ENCODE measurements at regions not wholly inside any gene's neighbourhood (a gene's known extent, or its start where the extent isn't known, plus 50 kb on each side); places are given as distances from the start of the nearest gene placed in this dataset.

DNA sequence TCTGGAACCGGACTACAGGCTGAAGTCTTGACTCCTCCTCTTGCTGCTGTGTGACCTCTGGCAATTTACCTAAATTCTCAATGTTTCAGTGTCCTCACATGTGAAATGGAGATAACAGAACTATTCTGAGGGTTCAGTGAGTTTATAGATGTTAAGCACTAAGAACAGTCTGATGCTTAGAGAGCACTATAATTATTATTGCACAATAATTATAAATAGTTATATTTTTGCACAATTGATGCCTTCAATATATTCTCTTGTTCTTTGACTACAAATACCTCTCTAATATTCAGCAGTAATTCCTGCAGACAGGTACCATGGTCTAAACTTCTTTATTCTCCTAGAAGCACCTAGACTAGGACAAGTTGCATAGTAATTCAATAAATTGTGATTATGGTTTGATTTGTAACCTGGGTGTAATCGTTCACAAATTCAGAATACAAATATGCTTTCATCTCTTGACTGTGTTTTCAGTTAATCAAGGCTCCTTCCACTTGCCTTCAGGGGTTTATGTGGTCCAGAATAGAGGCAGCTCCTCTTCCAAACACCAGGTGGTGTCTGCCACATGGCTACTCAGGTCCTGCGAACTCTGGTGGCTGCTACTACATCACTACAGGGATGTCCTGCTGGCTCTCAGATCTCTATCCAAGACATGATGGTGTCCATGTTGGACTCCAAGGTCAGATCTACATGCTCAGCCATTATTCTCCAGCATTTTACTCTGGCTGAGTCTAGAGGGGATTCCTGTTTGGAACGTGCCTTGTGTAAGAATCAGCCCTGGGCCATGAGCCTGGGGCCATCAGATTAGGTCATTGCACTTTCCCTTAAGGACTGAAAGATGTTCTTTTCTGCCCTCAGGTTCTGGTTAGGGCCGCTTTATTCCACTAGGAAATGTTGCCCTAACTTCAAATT lies 103.4 kb downstream of the QRFPR start:
- DNase-seq, result no peak

DNA sequence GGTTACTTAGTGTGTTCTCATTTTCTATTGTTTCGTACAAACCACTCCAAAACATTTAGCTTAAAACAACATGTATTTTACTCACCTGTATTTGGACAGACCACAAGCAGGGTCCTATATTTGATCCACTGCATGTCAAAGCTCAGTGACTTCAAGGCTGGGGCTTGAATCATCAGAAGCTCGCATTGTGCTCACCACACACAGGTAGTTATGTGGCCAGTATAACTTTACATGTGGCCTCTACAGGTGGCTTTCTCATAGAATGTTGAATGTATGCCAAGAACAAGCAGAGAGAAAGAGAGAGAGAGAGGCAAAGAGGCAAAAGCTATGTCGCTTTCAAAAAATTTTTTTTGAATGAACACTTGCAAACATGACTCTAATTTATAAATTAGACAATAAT lies 107.6 kb downstream of the QRFPR start:
- no peak for DNase-seq

DNA sequence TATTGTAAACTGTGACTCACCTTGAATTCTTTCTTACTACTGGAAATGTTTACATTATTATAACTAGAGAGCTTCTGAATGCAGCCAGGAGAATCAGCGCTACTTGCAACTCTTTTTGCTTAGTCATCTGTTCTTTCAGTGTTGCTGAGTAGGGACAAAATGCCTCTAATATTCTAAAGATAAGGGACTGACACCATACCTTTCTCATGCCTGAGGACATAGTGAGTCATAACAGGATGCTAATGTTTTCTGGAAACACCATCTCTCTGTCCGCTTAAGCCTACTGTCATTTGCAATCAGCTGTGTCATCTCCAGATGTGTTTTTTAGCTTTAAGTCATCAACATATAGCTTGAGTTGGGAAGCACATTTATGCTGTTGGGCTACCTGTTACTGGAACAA lies 108.3 kb downstream of the QRFPR start:
- DNase-seq, result no peak

DNA sequence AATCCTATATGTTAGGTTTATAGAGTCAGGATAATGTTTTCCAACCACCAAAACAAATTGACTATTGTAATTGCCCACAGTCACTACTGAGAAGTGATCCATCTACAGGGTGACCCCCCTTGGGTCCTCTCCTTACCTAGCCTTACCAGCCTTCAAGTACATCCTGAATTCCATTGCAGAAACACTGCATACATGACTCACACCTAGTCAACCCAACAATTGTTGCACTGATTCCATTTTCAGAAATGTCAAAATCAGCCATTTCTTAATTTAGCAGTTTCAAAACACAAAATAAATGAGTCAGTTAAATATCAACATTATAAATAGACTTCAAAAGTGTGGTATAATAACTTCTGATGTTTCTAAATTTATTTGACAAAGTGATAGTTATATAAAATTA lies 106.3 kb upstream of the TNIP3 start:
- DNase-seq, result no peak

DNA sequence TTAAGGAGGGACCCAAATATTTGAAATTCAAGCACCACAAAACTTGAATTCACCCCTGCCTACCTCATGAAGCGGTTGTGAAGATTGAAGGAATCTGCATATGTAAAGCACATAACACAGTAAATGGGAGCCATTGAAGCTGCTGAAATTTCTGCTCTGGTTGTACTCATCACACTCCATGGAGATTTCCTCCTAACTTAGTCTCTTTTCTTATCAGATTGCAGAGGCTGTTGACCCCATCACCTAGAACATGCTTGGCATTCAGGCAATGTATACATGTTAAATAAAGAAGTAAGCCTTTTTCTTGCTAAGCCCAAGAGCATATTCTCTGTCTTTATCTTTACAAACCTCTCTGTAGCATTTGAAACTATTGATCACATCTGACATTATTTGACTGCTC lies 104.9 kb upstream of the TNIP3 start:
- DNase-seq, result no peak

DNA sequence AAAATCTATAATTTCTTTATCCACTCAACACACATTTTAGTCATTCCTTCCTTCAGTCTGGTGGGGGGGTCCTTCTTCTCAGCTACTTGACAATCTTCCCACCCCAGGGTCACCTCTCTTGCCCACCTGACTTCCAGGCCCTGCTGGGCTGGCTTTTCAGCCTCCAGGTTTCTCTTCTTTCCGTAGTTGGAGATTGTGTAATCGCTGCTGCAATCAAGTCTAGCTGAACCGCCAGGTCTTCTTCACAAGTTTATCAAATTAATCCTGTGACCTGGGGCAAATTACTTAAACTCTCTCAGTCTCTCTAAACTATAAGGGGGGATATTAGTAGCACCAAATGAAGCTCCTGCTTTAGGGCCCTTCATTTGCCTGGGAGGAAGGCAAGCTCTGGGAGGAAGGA lies 102.9 kb upstream of the TNIP3 start:
- DNase-seq, result no peak

DNA sequence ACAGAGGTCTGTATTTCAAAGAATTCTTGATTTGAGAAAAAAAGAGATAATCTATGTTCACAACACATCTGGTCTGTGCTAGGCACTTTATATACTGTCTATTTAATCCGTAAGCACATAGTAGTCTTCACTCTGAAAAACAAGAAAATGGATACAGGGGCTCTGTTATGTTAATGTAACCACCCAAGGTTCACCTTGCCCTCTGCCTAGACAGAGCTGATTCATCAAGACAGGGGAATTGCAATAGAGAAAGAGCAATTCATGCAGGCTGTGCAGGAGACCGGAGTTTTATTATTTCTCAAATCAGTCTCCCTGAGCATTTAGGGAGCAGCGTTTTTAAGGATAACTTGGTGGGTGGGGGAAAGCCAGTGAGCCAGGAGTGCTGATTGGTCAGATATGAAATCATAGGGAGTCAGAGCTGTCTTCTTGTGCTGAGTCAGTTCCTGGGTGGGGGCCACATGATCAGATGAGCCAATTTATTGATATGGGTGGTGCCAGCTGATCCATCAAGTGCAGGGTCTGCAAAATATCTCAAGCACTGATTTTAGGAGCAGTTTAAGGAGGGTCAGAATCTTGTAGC lies 92.9 kb upstream of the TNIP3 start:
- no peak for DNase-seq

DNA sequence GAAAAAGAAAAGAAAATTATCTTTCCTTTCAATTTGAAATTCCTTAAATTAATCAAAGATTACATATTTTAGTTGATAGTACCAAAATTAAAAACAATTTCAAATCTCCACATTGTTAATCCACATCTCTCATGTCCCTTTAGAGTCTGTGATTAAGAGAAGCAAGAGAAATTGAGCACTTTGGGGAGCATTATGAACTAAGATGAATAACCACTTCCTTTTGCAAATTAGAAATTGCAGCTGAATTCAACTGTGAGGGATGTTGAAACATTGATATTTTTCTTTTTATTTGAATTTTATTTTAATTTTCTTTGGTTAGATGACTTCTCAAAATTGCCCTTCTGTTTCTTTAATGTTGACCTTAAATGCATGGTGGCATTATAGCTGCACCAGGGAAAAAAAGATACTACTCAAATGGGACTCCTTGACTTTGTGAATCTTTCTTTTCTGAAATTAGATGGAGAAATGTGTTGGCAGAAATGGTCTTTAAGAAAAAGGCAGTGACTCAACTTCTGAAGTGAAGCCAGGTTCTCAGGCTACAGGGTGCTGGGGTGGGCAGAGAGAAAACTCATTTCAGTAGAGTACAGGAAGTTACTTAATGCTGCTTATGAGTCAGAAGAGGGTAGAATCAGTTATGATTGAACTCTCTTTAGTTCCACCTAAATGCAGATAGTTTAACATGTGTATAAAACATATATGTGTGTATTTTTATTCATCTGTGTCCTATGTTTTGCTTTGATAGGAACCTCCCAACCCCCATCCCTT lies 92.0 kb upstream of the TNIP3 start:
- DNase-seq, result no peak

DNA sequence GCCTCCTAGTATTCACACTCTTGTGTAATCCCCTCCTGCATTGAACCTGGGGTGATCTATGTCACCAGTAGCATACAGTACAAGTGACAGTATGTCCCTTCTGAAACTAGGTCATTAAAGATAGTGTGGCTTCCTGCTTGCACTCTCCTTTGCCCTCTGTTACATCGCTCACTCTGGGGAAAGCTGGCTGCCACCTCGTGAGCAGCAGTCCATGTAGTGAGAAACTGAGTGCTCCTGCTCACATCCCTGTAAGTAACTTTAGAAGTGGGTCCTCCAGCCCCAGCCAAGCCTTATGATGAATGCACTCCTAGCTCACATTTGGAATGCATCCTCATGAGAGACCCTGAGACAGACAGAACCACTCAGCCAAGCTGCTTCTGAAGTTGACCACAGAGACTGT lies 89.8 kb upstream of the TNIP3 start:
- DNase-seq, result no peak

DNA sequence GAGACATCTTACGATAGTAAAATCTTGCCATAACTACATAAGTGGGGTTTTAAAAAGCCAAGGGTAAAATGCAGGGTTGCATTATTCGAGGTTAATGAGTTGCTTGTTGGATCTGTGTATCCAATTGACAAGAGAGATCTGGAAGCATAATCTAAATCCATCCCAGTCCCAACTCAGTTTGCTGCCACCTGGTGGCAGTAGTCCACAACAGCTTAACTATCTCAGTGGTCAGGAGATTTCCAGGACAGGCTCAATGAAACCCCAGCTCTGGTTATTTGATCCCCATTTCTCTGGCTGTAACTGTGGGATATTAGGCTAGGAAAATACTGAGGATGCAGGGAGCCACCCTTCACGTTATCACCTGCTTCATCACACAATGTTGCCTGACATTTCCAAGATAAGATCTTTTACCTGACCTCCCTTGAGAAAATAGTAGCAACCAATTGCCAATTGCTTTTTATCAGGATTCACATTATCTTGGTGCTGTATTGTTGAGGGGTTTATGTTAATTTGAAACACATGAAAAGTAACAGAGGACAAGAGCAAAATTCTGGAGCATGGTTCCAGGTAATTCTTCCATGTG lies 88.2 kb upstream of the TNIP3 start:
- peak; percentile 0 for DNase-seq

DNA sequence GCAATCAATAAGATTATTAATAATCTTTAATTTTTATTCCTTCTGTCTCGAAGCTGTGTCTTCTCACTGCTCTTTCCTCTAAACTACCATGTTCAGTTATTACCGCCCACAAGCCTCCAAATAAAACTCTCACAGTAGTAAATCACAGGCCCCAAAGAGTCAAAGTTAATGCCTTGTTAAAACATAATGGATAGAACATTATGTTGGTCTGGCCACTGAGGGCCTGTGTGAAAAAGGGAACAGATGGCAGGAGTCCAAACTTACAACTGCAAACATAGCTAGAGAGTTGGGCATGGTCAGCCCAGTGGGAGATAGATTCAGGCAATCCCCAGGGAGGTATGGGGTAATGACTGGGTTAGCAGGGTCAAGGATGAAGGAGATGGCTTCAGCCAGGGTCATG lies 84.6 kb upstream of the TNIP3 start:
- DNase-seq, result no peak

DNA sequence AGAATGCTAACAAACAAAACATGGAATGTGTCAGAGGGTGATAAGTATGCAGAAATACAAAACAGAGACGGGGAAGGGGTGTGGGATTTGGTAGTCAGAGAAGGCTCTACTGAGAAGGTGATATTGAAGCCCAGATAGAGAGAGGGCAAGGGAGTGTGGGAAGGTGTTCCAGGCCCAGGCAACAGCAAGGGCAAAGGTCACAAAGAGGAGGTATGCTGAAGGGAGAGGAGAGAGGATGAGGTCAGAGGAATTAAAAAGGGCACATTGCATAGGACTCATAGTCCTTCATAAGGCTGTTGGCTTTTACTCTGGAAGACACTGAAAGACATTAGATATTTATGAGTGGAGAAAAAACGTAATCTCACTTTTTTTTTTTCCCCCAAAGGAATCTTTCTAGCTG lies 82.6 kb upstream of the TNIP3 start:
- no peak for DNase-seq

DNA sequence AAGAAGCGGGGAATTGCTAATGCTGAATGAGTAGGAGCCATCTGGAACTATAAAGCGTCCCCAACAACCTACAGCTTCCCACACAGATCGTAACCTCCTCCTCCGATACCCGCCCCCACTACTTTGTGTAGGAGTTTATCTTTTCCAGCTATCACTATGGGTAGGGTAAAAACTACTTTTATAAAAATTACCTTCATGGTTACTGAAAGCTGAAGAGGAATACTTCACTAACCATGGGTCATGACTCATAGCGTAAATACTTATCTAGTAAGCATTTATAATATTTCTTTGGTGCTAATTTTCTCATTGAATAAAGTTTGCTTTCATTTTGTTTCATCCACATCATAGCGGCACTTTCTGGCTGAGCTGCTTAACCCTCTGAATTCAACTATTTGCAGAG lies 79.4 kb upstream of the TNIP3 start:
- no peak for DNase-seq

DNA sequence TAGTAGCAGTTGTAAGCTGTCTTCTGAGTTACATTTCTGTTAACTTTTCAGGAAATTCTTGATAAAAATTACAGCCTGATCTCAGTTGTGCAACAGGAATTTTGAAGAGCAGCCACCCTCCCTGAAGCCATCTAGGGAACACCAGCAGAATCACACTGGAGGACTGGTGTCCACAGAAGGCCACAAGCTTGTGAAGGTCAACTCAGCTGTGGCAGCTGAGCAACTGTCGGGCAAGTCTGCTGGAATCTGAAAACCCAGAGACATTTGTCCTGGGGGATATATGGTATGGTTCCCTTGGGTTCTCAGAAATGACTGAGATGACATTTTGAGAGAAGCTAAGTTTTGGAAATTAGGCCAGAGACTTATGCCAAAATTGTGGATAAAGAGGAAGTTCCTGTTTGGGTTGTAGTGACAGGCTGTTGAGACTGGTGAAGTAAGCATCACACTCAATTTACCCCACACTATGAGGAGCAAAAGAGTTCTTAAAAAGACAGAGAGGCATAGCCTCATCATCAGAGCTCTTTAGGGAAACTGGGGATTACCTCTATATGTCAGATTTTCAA lies 78.1 kb upstream of the TNIP3 start:
- DNase-seq, result no peak

DNA sequence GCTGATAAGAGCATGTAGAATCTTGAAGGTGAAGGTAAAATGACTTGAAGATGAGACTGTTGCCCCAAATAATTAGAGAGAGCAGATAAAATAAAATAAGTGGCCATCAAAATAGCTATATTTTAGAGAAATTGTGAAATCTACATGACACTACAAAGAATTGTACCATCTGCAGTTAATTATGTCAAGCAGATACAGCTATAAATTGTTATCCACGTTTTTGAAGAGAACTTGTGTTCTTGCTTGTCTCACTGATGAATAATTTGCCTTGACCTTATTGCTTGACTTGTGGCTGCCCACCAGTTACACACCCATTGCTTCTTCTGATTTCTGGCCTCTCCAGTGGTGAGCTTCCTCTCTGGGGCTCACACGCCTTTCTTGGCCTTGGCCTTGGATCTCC lies 75.8 kb upstream of the TNIP3 start:
- no peak for DNase-seq

DNA sequence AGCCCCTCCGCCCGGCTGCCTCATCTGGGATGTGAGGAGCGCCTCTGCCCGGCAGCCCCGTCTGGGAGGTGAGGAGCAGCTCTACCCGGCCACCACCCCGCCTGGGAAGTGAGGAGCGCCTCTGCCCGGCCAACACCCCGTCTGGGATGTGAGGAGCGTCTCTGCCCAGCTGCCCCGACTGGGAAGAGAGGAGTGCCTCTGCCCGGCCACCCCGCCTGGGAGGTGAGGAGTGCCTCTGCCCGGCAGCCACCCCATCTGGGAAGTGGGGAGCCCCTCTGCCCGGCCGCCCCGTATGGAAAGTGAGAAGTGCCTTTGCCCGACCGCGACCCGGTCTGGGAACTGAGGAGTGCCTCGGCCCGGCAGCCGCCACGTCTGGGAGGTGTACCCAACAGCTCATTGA lies 74.3 kb upstream of the TNIP3 start:
- no peak for DNase-seq

DNA sequence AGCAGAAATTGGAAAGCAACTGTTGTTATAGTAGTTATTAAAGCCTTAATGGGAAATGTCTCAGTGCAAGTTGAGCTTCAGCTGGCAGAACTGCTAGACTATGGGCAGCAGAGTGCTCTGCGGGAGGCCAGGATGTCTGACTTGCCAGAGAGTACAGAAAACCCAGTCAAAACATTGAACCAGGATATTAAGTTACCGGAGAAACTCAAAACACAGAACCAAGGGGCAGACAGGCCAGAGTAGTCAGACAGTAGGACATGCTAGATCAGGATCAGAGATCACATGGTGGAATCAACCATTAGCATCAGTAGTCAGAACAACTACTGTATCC lies 72.9 kb upstream of the TNIP3 start:
- no peak for DNase-seq

DNA sequence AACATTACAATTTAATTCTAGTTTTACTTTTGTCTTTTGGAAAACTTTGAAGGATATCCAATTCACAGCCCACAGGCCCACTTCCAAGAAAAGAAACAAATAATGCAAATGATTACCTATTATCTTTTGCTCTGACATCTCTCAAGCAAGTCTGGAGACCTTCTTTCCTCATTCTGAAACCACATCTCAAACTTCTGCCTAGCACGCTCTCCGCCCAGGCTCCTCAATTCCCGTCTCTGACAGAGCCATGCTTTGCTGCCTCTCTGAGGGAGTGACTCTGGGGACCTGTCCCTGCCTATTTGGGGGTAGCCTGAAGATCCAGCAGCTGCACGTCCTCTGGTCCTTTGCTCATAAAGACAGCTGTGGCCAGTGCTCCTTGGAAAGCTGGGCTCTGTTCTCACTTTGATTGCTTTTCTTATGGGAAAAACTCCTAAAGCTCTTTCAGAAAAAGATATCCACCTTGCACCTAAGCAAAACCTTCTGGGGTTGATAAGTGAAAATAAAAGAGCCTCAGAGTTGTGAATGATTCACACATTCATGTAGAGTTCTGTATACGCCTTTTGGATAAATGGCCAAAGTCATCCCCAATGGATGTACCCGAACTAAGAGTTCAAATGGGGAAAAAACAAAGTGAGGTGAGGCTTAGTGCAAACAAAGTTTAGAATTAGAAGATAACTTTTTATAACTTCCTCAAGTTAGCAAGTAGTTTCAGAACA lies 72.4 kb upstream of the TNIP3 start:
- no peak for DNase-seq

DNA sequence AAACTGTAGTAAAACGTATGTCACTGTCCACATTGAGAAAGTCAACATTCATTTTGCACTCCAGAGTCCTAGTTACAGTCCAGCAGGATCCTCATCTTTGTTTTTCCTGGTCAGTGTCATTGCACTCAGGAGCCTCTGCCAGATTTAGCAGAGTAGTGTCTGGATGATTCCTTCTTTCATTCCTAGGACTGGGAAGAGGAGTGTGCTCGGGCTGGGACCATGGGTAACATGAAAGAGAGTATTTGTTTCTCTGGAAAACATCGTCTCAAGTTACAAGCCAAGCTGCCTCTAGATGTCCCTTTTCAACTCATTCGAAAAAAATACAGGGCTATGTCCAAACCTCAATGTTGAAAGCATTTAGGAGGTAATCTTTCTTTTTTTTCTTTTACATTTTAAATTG lies 69.9 kb upstream of the TNIP3 start:
- no peak for DNase-seq

DNA sequence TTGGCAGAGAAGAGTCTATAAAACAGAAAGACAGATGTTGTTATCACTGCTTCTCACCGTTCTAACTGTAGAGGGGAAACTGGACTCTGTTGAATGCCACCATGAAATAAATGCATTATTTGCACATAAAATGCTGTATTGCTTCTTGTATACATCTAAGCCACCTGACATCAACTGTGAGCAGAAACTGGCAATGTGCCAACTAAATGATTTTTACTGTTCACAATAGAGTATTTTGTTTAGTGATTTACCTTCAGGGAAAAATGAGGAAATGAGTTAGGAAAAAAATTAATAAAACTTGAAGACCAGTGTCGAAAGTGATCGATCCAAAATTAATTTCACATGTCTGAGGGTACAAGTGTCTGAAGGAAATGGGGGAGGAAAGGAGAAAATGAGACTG lies 65.9 kb upstream of the TNIP3 start:
- no peak for DNase-seq

DNA sequence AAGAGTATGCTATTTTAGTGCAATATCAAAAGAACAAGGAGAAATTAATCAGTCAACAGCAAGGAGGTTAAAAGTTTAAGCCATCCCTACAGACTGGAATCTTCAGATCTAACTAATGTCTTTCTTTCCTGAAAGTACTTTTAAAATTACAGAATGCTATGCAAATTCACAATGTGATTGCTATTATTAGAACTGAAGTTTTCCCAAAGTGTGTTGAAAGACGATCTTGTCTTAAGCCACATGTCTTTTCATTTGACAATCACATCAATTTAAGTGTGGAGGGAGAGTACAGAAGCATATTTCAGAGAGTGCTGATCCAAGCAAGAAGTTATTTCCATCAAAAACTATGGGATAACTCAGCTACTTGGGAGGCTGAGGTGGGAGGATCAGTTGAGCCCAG lies 64.7 kb upstream of the TNIP3 start:
- DNase-seq, result no peak

DNA sequence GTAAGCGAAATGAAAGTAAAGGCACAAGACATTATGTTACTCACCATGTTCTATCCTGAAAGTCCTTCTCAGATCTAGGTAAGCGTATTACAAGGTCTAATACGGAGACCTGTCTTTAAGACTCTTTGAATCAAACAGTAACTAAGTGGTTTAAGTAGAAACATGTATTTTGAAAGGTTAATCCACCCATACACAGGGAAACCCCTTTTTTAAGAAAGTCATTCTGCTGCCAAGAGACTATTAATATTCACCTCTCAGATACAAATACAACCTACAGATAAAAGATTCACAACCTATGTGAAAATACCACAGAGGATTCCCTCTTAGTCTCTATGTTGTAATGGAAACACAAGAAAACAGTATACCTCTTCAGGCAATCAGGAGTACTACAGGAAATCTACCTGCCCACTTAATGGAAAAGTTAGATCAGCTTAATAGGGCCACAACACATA lies 63.2 kb upstream of the TNIP3 start:
- DNase-seq, result no peak

DNA sequence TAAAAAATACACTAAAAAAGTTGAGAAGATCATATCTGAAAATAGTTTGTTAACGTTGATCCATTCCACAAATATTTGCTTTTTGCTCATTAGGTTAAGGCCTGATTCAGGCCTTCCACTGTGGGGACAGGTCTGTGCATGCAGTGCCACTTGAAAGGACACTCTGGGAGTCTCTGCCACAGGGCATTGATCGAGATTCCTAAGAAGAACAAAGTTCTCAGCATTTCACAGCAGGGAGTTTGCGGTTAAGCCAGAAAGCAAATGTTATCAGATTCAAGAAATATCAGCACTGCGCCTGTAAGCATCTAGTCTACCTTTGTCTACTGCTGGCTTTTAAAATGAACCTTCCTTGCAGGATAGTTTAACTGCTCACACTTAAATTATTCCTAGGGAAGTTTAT lies 62.2 kb upstream of the TNIP3 start:
- DNase-seq, result no peak

Measured in DMS79 (cell line).